K562 (cell line): ENCODE measurements at regions not wholly inside any gene's neighbourhood (a gene's known extent, or its start where the extent isn't known, plus 50 kb on each side); places are given as distances from the start of the nearest gene placed in this dataset.

Source experiments
- ATAC-seq: fragments of 200-7000 bp; cut with Tn5 transposase; 3 replicates; pipeline ENCODE4 v1.9.1; 2020; ENCODE audit warnings: moderate library complexity
- BruUV-seq: library from RNA; stranded (reverse); fragments of 400-500 nt; replicated peaks from 2 replicates; lab custom pipeline; 2021; lab: Mats Ljungman, UMichigan
- CTCF ChIA-PET: fragments of 300-600 bp; formaldehyde crosslinking; extraction: SDS; loops from one replicate; lab custom pipeline; 2021; ENCODE audit warnings: low intra/inter-chr PET ratio; lab: Yijun Ruan, JAX
- POLR2A ChIA-PET: fragments of 300-600, 350-650 bp; sonication (Branson Sonifier 250); formaldehyde crosslinking; extraction: SDS; loops from one replicate; lab custom pipeline; 2021; ENCODE audit warnings: antibody characterized with exemption, inconsistent platforms; lab: Yijun Ruan, JAX
- DNase-seq, 4 experiments: peaks; one replicate each; pipeline versions ENCODE4 v3.0.0 to v3.0.0-alpha.2; 2011 to 2018; ENCODE audit warnings: low spot score in 3 of 4, mixed read lengths in 3 of 4; ENCODE audit errors: extremely low read depth in 1 of 4
- FAIRE-seq: peaks from 2 replicates; lab custom pipeline; 2011; peaks lifted over from hg19 to GRCh38; lab: Jason Lieb, UNC
- H2AFZ ChIP-seq: 2 replicates; pipeline ENCODE4 v1.6.0; 2011; ENCODE audit warnings: low read depth, low read length, control low read depth, inconsistent platforms
- H3K27ac ChIP-seq: fragments of 200-600 bp; 3 replicates; pipeline ENCODE4 v1.8.0; 2011; ENCODE audit warnings: low read depth, mild to moderate bottlenecking, control low read depth, inconsistent platforms, low read length, moderate library complexity, mixed read lengths; ENCODE audit errors: extremely low read depth
- H3K27me3 ChIP-seq, 2 experiments: fragments of 300-600 bp in 1 of 2; 2 replicates in 1 of 2; 3 replicates in 1 of 2; pipeline versions ENCODE4 v1.6.0 to v1.8.0; 2011; ENCODE audit warnings: inconsistent platforms in 2 of 2, low read length in 2 of 2, mild to moderate bottlenecking in 1 of 2, mixed read lengths in 1 of 2, moderate library complexity in 1 of 2; ENCODE audit not compliant: control insufficient read depth in 2 of 2, insufficient read depth in 2 of 2
- H3K36me3 ChIP-seq: fragments of 300-600 bp; 3 replicates; pipeline ENCODE4 v1.8.0; 2011; ENCODE audit warnings: mild to moderate bottlenecking, low read length, inconsistent platforms; ENCODE audit not compliant: control insufficient read depth, insufficient read depth
- H3K4me1 ChIP-seq, 2 experiments: fragments of 200-600 bp in 1 of 2; replicated peaks in 1 of 2; 2 replicates in 1 of 2; 3 replicates in 1 of 2; pipeline versions ENCODE4 v1.5.1 to v1.8.0; 2011; ENCODE audit warnings: inconsistent platforms in 2 of 2, low read length in 2 of 2, mild to moderate bottlenecking in 1 of 2, mixed read lengths in 1 of 2, moderate library complexity in 1 of 2; ENCODE audit not compliant: control insufficient read depth in 2 of 2, insufficient read depth in 2 of 2
- H3K4me2 ChIP-seq: 2 replicates; pipeline ENCODE4 v1.6.1; 2011; ENCODE audit warnings: low read length, control low read depth, inconsistent platforms, mixed read lengths; ENCODE audit not compliant: insufficient read depth
- H3K4me3 ChIP-seq: fragments of 200-600 bp; sonication (generic), shearing (Covaris generic); 2 replicates; pipeline ENCODE4 v1.5.1; 2016; ENCODE audit warnings: control low read depth, inconsistent platforms
- H3K79me2 ChIP-seq: fragments of 200-600 bp; 3 replicates; pipeline ENCODE4 v1.8.0; 2011; ENCODE audit warnings: low read length, inconsistent platforms; ENCODE audit not compliant: control insufficient read depth, insufficient read depth
- H3K9ac ChIP-seq, 2 experiments: 2 replicates each; pipeline versions ENCODE4 v1.6.0 to v1.6.1; 2011; ENCODE audit warnings: low read depth in 2 of 2, low read length in 2 of 2, control low read depth in 1 of 2, inconsistent platforms in 1 of 2, mild to moderate bottlenecking in 1 of 2, mixed read lengths in 1 of 2; ENCODE audit not compliant: insufficient read depth in 1 of 2
- H3K9me1 ChIP-seq: one replicate; pipeline ENCODE4 v1.6.0; 2011; ENCODE audit warnings: inconsistent platforms, mild to moderate bottlenecking, low read length, moderate library complexity; ENCODE audit not compliant: control insufficient read depth, insufficient read depth
- H3K9me3 ChIP-seq: replicated peaks from 2 replicates; pipeline ENCODE4 v1.5.1; 2011; ENCODE audit warnings: low read depth, low read length, inconsistent platforms; ENCODE audit not compliant: control insufficient read depth, insufficient read depth
- H4K20me1 ChIP-seq: replicated peaks from 2 replicates; pipeline ENCODE4 v1.6.1; 2011; ENCODE audit warnings: low read length, inconsistent platforms, mixed read lengths; ENCODE audit not compliant: control insufficient read depth, insufficient read depth
- CBX8 ChIP-seq: fragments of 200-600 bp; sonication (generic); IDR thresholded peaks from 2 replicates; pipeline ENCODE4 v1.6.1; 2012; ENCODE audit warnings: borderline replicate concordance, mixed run types, low read depth, mild to moderate bottlenecking, moderate library complexity, mixed read lengths, low read length, control low read depth, inconsistent platforms; ENCODE audit not compliant: poor library complexity, severe bottlenecking; ENCODE audit errors: extremely low read depth
- CXXC5 ChIP-seq: fragments of 250-450 bp; sonication (Bioruptor Pico); IDR thresholded peaks from 2 replicates; pipeline ENCODE4 v1.8.0; 2022; ENCODE audit warnings: inconsistent platforms, mild to moderate bottlenecking, moderate library complexity
- HNRNPLL ChIP-seq: fragments of 200-400 bp; formaldehyde crosslinking; IDR thresholded peaks from 2 replicates; pipeline ENCODE4 v1.6.1; 2017; ENCODE audit warnings: low read length, low read depth, mild to moderate bottlenecking; ENCODE audit not compliant: poor library complexity, severe bottlenecking
- JUN ChIP-seq, 2 experiments: sonication (generic) in 1 of 2; formaldehyde crosslinking in 1 of 2; IDR thresholded peaks; 2 replicates each; pipeline versions ENCODE4 v1.6.1 to v1.8.0; 2012 to 2022; ENCODE audit warnings: borderline replicate concordance in 2 of 2, mild to moderate bottlenecking in 2 of 2, improper control_type of control experiment in 1 of 2, low read depth in 1 of 2, low read length in 1 of 2, missing genetic modification reagents in 1 of 2
- KDM4B ChIP-seq, 2 experiments: fragments of 450-650 bp in 1 of 2; sonication (generic) in 1 of 2; IDR thresholded peaks; 2 replicates each; pipeline ENCODE4 v1.6.1; 2016 to 2017; ENCODE audit warnings: borderline replicate concordance in 2 of 2, antibody characterized with exemption in 1 of 2, low read depth in 1 of 2, mild to moderate bottlenecking in 1 of 2
- MYC ChIP-seq, 2 experiments: fragments of 250-450 bp in 1 of 2; sonication (Bioruptor Pico) in 1 of 2; IDR thresholded peaks; 2 replicates each; pipeline versions ENCODE4 v1.5.1 to v1.6.1; 2012 to 2021; ENCODE audit warnings: low read depth in 2 of 2, borderline replicate concordance in 1 of 2, improper control_type of control experiment in 1 of 2, low read length in 1 of 2, mild to moderate bottlenecking in 1 of 2, moderate library complexity in 1 of 2
- NFE2 ChIP-seq: IDR thresholded peaks from 2 replicates; pipeline ENCODE4 v1.6.1; 2014; ENCODE audit warnings: antibody characterized with exemption, low read depth
- RBM17 ChIP-seq: fragments of 200-400 bp; formaldehyde crosslinking; IDR thresholded peaks from 2 replicates; pipeline ENCODE4 v1.6.1; 2017; ENCODE audit warnings: low read depth, mild to moderate bottlenecking, low read length, borderline replicate concordance
- SAFB2 ChIP-seq: fragments of 200-400 bp; formaldehyde crosslinking; IDR thresholded peaks from 2 replicates; pipeline ENCODE4 v1.6.1; 2018; ENCODE audit warnings: borderline replicate concordance, low read length, low read depth, moderate library complexity; ENCODE audit not compliant: severe bottlenecking
- YBX1 ChIP-seq: fragments of 450-650 bp; IDR thresholded peaks from 2 replicates; pipeline ENCODE4 v1.7.1; 2016; ENCODE audit warnings: mild to moderate bottlenecking
- ZNF445 ChIP-seq: fragments of 250-450 bp; sonication (Bioruptor Pico); IDR thresholded peaks from 2 replicates; pipeline ENCODE4 v1.4.0; 2020; ENCODE audit warnings: low read depth, mild to moderate bottlenecking, moderate library complexity
- ZNF766 ChIP-seq: fragments of 200-800 bp; sonication (Bioruptor generic); conservative IDR thresholded peaks from 2 replicates; pipeline ENCODE4 v1.6.1; 2016; ENCODE audit warnings: missing genetic modification characterization, missing compliant biosample characterization
- WGBS: fragments of 100-300 bp; shearing (Covaris generic); methylation state at CpG from one replicate; pipeline ENCODE4 v1.1.6; 2016; ENCODE audit warnings: low coverage, mixed read lengths; ENCODE audit not compliant: insufficient coverage; ENCODE audit errors: missing lambda C conversion rate; 5-methylcytosine and 5-hydroxymethylcytosine counted together
- in situ Hi-C: fragments of 300-500 bp; cut with MboI; formaldehyde crosslinking; loops from 4 replicates; pipeline ENCODE4 v1.15.0; 2018; ENCODE audit warnings: inconsistent platforms, mixed read lengths
- intact Hi-C: fragments of 100-400 bp; cut with micrococcal nuclease; formaldehyde crosslinking; loops from 2 replicates; pipeline ENCODE4 v1.14.2; 2022

GRCh38 chr1:187948170-187948794, 1119.5 kb downstream of the PLA2G4A start:
- ATAC-seq (no peak), DNase-seq (no peak), FAIRE-seq (no peak)
- BruUV-seq = no TSS peak
- Histone ChIP-seq H3K36me3 (no peaks in the 10 kb centered on the region), H3K9ac (no peak overlapping the region), H3K4me1 (no peaks in the 10 kb centered on the region), H3K27ac (no peak overlapping the region), H3K9me1 (no peaks in the 10 kb centered on the region), H3K4me2 (no peak overlapping the region), H3K27me3 (no peaks in the 10 kb centered on the region), H3K79me2 (no peaks in the 10 kb centered on the region), H2AFZ (no peak overlapping the region), H3K4me3 (no peak overlapping the region), H4K20me1 (no peaks in the 10 kb centered on the region), H3K9me3 (0 out of 2 replicates have a peak, but pooled peaks cover 4% of the 10 kb centered on the region)
- in situ Hi-C loops = no loop called here
- 7% methylated on average over 1 of the region's 1 CpG for WGBS
- POLR2A ChIA-PET = no interaction called here
- CTCF ChIA-PET = no interaction called here
- intact Hi-C loops = no loop called here
- TF ChIP-seq JUN (IDR thresholded peaks at IDR 0.05; ENCODE audit: borderline replicate concordance, low read depth, low read length) (no peak), JUN (CRISPR knock-in tag; IDR thresholded peaks at IDR 0.05; ENCODE audit: borderline replicate concordance) (no peak), NFE2 (no peak), CXXC5 (no peak), MYC (IDR thresholded peaks at IDR 0.05; ENCODE audit: low read depth, low read length) (no peak), MYC (CRISPR knock-in tag; IDR thresholded peaks at IDR 0.05; ENCODE audit: borderline replicate concordance, low read depth) (no peak), SAFB2 (no peak), KDM4B (IDR thresholded peaks at IDR 0.05; ENCODE audit: borderline replicate concordance in 2 of 2, low read depth in 1 of 2) (no peak), ZNF445 (CRISPR knock-in tag) (no peak), CBX8 (no peak), RBM17 (no peak), ZNF766 (no peak), YBX1 (no peak), HNRNPLL (no peak)
